ENCODE measurements at regions not wholly inside any gene's neighbourhood (a gene's known extent, or its start where the extent isn't known, plus 50 kb on each side); places are given as distances from the start of the nearest gene placed in this dataset.

DNA sequence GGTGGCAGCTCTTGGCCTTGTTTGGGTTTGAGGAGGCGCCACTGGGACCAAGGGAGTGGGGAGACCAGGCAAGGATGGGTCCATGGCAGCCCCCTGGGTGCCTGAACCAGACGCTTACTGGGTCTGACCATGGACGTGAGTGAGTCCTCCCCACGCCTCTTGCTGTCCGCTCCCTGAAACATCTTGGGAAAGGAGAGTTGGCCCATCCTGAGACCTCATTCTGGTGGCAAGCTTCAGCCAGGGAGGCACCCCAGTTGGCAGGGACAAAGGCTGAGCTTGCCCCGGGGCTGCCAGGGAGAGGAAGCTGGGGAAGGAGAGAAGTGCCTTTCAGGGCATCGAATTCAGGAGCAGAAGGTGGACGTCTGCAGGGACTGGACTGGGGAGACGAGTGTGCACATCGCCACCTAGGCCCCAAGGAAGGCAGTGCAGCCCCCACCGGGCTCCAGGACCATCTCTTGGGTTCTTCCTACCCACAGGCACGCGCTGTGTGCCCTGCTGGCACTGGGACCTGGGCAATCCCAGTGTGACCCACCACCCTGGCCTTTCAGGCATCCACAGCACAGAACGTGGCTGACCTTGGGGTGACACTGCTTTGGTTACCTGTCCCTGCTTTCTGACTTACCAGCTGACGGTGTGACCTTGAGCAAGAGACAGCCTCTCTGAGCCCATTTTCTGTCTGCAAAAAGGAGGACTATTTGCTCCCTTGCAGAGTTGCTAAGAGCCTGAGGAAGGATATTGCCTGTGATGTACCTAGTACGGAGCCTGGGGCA, 132.9 kb upstream of the WNT4 start:
- TF ChIP-seq, protein P1, sequence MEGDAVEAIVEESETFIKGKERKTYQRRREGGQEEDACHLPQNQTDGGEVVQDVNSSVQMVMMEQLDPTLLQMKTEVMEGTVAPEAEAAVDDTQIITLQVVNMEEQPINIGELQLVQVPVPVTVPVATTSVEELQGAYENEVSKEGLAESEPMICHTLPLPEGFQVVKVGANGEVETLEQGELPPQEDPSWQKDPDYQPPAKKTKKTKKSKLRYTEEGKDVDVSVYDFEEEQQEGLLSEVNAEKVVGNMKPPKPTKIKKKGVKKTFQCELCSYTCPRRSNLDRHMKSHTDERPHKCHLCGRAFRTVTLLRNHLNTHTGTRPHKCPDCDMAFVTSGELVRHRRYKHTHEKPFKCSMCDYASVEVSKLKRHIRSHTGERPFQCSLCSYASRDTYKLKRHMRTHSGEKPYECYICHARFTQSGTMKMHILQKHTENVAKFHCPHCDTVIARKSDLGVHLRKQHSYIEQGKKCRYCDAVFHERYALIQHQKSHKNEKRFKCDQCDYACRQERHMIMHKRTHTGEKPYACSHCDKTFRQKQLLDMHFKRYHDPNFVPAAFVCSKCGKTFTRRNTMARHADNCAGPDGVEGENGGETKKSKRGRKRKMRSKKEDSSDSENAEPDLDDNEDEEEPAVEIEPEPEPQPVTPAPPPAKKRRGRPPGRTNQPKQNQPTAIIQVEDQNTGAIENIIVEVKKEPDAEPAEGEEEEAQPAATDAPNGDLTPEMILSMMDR (IDR thresholded peaks at IDR 0.05; ENCODE audit: low read length), result peak; percentile 55
- no peak for TF ChIP-seq EZH2 (IDR thresholded peaks at IDR 0.05; ENCODE audit: borderline replicate concordance, low read length)

Measured in OCI-LY1 (cell line).